ELF-1 (cell line): ENCODE measurements at regions not wholly inside any gene's neighbourhood (a gene's known extent, or its start where the extent isn't known, plus 50 kb on each side); places are given as distances from the start of the nearest gene placed in this dataset.

ENCODE experiments used
- DNase-seq: peaks from one replicate; pipeline ENCODE4 v3.0.0-alpha.2; 2016; ENCODE audit warnings: low read depth, low spot score

- no peak for DNase-seq
Measured at GRCh38 chr17:33403194-33403593, 110.1 kb upstream of the ASIC2 start.

- DNase-seq: no peak
Measured at GRCh38 chr17:33404070-33404819, 111.2 kb upstream of the ASIC2 start.

GRCh38 chr17:33416131-33416530 lies 123.0 kb upstream of the ASIC2 start:
- no peak for DNase-seq

GRCh38 chr17:33421933-33422332 lies 128.8 kb upstream of the ASIC2 start:
- no peak for DNase-seq

- no peak for DNase-seq
Measured at GRCh38 chr17:33433581-33433980, 140.5 kb upstream of the ASIC2 start.

GRCh38 chr17:33434841-33435240 lies 141.7 kb upstream of the ASIC2 start:
- no peak for DNase-seq

GRCh38 chr17:33435721-33436301 lies 142.7 kb upstream of the ASIC2 start:
- DNase-seq: no peak

- DNase-seq: peak; percentile 11
Measured at GRCh38 chr17:33436321-33436720, 143.2 kb upstream of the ASIC2 start.

- DNase-seq: no peak
Measured at GRCh38 chr17:33438139-33438538, 145.0 kb upstream of the ASIC2 start.

GRCh38 chr17:33438578-33438977 lies 145.5 kb upstream of the ASIC2 start:
- no peak for DNase-seq

GRCh38 chr17:33442320-33442719 lies 149.2 kb upstream of the ASIC2 start:
- no peak for DNase-seq

GRCh38 chr17:33444731-33445130 lies 151.6 kb upstream of the ASIC2 start:
- DNase-seq: no peak

GRCh38 chr17:33447090-33447489 lies 154.0 kb upstream of the ASIC2 start:
- peak; percentile 45 for DNase-seq

- DNase-seq: peak; percentile 65
Measured at GRCh38 chr17:33451221-33451620, 158.1 kb upstream of the ASIC2 start.

- DNase-seq: no peak
Measured at GRCh38 chr17:33457477-33457876, 164.4 kb upstream of the ASIC2 start.

- DNase-seq: no peak
Measured at GRCh38 chr17:33459078-33459940, 166.2 kb upstream of the ASIC2 start.

GRCh38 chr17:33460781-33461450 lies 167.8 kb upstream of the ASIC2 start:
- DNase-seq: no peak

- no peak for DNase-seq
Measured at GRCh38 chr17:33463887-33464286, 170.8 kb upstream of the ASIC2 start.

GRCh38 chr17:33464669-33465280 lies 171.7 kb upstream of the ASIC2 start:
- no peak for DNase-seq

GRCh38 chr17:33469421-33469820 lies 176.3 kb upstream of the ASIC2 start:
- no peak for DNase-seq

GRCh38 chr17:33469911-33470310 lies 176.8 kb upstream of the ASIC2 start:
- peak; percentile 51 for DNase-seq

- no peak for DNase-seq
Measured at GRCh38 chr17:33473061-33473460, 180.0 kb upstream of the ASIC2 start.
